MM.1S (cell line): ENCODE measurements at regions not wholly inside any gene's neighbourhood (a gene's known extent, or its start where the extent isn't known, plus 50 kb on each side); places are given as distances from the start of the nearest gene placed in this dataset.

Experiments used
- EZH2 ChIP-seq: fragments of 300-600 bp; sonication (generic); optimal IDR thresholded peaks from 2 replicates; pipeline ENCODE3; 2017; ENCODE audit warnings: low read depth, mild to moderate bottlenecking, antibody characterized with exemption, low read length, mixed read lengths
- EZH2phosphoT487 ChIP-seq: fragments of 300-600 bp; sonication (generic); IDR thresholded peaks from 2 replicates; pipeline ENCODE4 v1.6.1; 2018; ENCODE audit warnings: antibody characterized with exemption, low read length
- TF ChIP-seq, protein P1 (sequence below): fragments of 300-600 bp; sonication (generic); IDR thresholded peaks from 2 replicates; pipeline ENCODE4 v1.5.1; 2016; ENCODE audit warnings: antibody characterized with exemption, low read length, mixed read lengths

DNA sequence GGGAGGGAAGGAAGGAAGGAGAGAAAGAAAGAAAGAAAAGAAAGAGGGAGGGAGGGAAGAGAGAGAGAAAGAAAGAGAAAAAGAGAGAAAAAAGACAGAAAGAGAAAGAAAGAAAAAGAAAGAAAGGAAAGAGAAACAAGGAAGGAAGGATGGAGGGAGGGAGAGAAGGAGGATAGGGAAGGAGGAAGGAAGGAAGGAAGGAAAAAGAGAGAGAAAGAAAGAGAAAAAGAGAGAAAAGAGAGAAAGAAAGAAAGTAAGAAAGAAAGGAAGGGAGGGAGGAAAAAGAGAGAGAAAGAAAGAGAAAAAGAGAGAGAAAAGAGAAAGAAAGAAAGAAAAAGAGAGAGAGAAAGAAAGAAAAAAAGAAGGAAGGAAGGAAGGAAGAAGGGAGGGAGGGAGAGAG is 105.8 kb upstream of the RBPJ start:
- TF ChIP-seq, protein P1, sequence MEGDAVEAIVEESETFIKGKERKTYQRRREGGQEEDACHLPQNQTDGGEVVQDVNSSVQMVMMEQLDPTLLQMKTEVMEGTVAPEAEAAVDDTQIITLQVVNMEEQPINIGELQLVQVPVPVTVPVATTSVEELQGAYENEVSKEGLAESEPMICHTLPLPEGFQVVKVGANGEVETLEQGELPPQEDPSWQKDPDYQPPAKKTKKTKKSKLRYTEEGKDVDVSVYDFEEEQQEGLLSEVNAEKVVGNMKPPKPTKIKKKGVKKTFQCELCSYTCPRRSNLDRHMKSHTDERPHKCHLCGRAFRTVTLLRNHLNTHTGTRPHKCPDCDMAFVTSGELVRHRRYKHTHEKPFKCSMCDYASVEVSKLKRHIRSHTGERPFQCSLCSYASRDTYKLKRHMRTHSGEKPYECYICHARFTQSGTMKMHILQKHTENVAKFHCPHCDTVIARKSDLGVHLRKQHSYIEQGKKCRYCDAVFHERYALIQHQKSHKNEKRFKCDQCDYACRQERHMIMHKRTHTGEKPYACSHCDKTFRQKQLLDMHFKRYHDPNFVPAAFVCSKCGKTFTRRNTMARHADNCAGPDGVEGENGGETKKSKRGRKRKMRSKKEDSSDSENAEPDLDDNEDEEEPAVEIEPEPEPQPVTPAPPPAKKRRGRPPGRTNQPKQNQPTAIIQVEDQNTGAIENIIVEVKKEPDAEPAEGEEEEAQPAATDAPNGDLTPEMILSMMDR, result no peak
- no peak for TF ChIP-seq EZH2phosphoT487
- TF ChIP-seq EZH2, result no peak
